ENCODE measurements at regions not wholly inside any gene's neighbourhood (a gene's known extent, or its start where the extent isn't known, plus 50 kb on each side); places are given as distances from the start of the nearest gene placed in this dataset.

DNA sequence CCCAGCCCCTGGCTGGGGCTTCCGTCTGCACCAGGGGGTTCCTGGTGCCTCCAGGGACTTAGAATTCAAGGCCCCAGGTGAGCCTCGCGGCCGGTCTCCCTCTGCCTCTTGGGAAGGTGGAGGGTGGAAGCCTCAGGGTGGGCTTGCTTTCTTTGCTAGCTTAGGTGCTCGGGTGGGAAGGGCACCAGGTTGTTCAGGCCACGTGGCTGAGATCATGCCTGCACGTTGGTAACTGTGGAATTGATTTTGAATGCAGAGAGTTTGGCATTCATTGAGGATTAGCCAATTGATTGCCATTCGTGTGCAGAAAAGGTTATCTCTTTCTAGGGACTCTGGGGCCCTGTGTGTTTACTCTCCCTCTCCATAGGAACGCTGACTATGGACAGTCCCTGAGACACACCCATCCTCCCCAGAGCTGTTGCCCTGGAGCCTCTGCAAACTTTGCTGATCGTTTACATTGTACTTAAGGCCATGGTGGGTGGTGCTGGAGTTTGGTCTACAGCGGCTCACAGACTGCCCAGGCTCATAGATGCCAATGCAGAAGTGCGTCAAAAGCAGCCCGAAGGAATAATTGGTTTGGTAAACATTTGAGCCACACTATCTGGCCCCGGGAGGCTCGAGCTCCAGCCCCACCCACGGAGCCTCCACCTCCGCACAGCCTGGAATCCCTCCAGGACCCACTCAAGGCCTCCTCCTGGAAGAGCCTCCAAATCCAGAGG is 1457.7 kb downstream of the BRD1 start (continued):
- TF ChIP-seq, protein P1, sequence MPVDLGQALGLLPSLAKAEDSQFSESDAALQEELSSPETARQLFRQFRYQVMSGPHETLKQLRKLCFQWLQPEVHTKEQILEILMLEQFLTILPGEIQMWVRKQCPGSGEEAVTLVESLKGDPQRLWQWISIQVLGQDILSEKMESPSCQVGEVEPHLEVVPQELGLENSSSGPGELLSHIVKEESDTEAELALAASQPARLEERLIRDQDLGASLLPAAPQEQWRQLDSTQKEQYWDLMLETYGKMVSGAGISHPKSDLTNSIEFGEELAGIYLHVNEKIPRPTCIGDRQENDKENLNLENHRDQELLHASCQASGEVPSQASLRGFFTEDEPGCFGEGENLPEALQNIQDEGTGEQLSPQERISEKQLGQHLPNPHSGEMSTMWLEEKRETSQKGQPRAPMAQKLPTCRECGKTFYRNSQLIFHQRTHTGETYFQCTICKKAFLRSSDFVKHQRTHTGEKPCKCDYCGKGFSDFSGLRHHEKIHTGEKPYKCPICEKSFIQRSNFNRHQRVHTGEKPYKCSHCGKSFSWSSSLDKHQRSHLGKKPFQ (CRISPR knock-in tag; IDR thresholded peaks at IDR 0.05; ENCODE audit: insufficient replicate concordance) = no peak
- TF ChIP-seq ZNF768 (CRISPR knock-in tag; IDR thresholded peaks at IDR 0.05) (no peak), HDAC2 (CRISPR knock-in tag; IDR thresholded peaks at IDR 0.05) (peak; percentile 57; the same call in 1 of the 2 replicates), ZNF350 (CRISPR knock-in tag; IDR thresholded peaks at IDR 0.05; ENCODE audit: borderline replicate concordance, low read depth) (no peak), DNMT1 (CRISPR knock-in tag; IDR thresholded peaks at IDR 0.05) (no peak), ISL2 (CRISPR knock-in tag; IDR thresholded peaks at IDR 0.05) (0 out of 2 replicates have a peak, but pooled peaks have one; percentile 20), ZNF12 (CRISPR knock-in tag; IDR thresholded peaks at IDR 0.05) (no peak)

DNA sequence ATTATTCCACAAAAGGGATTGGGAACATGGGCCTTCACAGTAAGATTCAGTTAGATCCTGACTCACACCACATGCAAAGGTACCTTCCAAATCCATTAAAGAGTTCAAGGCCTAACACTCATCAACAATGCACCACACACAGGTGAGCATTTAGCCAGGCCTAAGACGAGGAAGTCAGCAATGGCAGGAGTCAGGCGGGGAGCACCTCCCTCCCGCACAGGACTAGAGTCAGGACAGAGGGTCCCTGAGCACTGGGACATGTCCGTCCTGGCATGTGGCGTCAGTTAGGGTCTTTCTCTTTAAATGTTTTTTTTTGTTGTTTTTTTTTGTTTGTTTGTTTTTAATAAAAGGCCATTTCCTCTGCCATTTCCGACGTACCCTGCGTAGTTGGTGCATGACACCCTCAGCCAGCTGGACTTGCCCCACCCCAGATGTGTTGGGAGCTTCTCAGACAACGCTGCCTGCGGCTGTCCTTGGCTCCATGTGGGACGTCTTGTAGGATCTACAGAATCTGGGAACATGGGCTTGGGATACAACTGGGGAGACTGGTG is 1458.6 kb downstream of the BRD1 start:
- DNase-seq (ENCODE audit: low spot score) (no peak), ATAC-seq (no peak), FAIRE-seq (no peak)
- peaks cover 10 to 51% of the 10 kb centered on the region in 2 experiments; a peak in 4 of 5 replicates for H3K27me3 ChIP-seq (ENCODE audit: control insufficient read depth in 1 of 2, insufficient read depth in 2 of 2, low read length in 2 of 2)
- intact Hi-C loops (cut with micrococcal nuclease; ENCODE audit: unreplicated experiment) (no loop called here), in situ Hi-C loops (cut with HindIII; ENCODE audit: extremely low pct_ligation_motif_present, low pct_unique_long_range_greater_than_20kb) (no loop called here)
- no peaks in the 10 kb centered on the region for H3K9me3 ChIP-seq (ENCODE audit: low read length)
- H3K79me2 ChIP-seq (ENCODE audit: insufficient read depth, low read length) = no peaks in the 10 kb centered on the region
- H3K4me1 ChIP-seq (ENCODE audit: insufficient read depth, low read length) = peaks cover 21% of the 10 kb centered on the region
- H4K20me1 ChIP-seq (ENCODE audit: insufficient read depth, low read length) = peaks cover 18% of the 10 kb centered on the region; the same call in 1 of the 2 replicates
- no peak overlapping the region for H3K4me2 ChIP-seq (ENCODE audit: low read depth, low read length)
- TF ChIP-seq, protein P2, sequence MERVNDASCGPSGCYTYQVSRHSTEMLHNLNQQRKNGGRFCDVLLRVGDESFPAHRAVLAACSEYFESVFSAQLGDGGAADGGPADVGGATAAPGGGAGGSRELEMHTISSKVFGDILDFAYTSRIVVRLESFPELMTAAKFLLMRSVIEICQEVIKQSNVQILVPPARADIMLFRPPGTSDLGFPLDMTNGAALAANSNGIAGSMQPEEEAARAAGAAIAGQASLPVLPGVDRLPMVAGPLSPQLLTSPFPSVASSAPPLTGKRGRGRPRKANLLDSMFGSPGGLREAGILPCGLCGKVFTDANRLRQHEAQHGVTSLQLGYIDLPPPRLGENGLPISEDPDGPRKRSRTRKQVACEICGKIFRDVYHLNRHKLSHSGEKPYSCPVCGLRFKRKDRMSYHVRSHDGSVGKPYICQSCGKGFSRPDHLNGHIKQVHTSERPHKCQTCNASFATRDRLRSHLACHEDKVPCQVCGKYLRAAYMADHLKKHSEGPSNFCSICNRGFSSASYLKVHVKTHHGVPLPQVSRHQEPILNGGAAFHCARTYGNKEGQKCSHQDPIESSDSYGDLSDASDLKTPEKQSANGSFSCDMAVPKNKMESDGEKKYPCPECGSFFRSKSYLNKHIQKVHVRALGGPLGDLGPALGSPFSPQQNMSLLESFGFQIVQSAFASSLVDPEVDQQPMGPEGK (CRISPR knock-in tag; IDR thresholded peaks at IDR 0.05) = no peak
- TF ChIP-seq MED8 (CRISPR knock-in tag; IDR thresholded peaks at IDR 0.05; ENCODE audit: insufficient replicate concordance) (no peak), MEIS2 (CRISPR knock-in tag; IDR thresholded peaks at IDR 0.05) (no peak), NFRKB (IDR thresholded peaks at IDR 0.05) (no peak), REL (CRISPR knock-in tag; conservative IDR thresholded peaks at IDR 0.05) (no peak), GTF3A (CRISPR knock-in tag; conservative IDR thresholded peaks at IDR 0.05) (no peak), ZNF790 (CRISPR knock-in tag; IDR thresholded peaks at IDR 0.05; ENCODE audit: borderline replicate concordance) (no peak), ZNF530 (CRISPR knock-in tag; IDR thresholded peaks at IDR 0.05; ENCODE audit: low read depth) (no peak)
- no peak overlapping the region for H3K9ac ChIP-seq (ENCODE audit: insufficient read depth, low read depth, low read length)
- no peak overlapping the region for H3K27ac ChIP-seq (ENCODE audit: extremely low read length, insufficient read depth, low read length)
- CTCF ChIA-PET (ENCODE audit: low intra/inter-chr PET ratio, low total read pairs) = no interaction called here
- POLR2A ChIA-PET = no interaction called here
- no peak overlapping the region for H3K4me3 ChIP-seq (replicated peaks in 1 of 3; ENCODE audit: insufficient read depth in 1 of 3, low read depth in 2 of 3, low read length in 3 of 3)
- BruUV-seq (replicated peaks) = no TSS peak
- no peaks in the 10 kb centered on the region for H3K36me3 ChIP-seq (replicated peaks in 1 of 2; ENCODE audit: control insufficient read depth in 1 of 2, insufficient read depth in 2 of 2, low read length in 2 of 2)
- 80% methylated on average over 9 of the region's 11 CpGs for WGBS (ENCODE audit: low lambda C conversion rate)
- no peak overlapping the region for H2AFZ ChIP-seq (ENCODE audit: low read length)

Measured in HepG2 (cell line).